BJ (cell line): ENCODE measurements at regions not wholly inside any gene's neighbourhood (a gene's known extent, or its start where the extent isn't known, plus 50 kb on each side); places are given as distances from the start of the nearest gene placed in this dataset.
"Not testable (repeated sequence)": the region's sequence is repeated elsewhere in the genome, so short reads cannot be mapped to it uniquely, and the experiment has no call there.

Experiments used
- CTCF ChIA-PET: fragments of 350-600 bp; formaldehyde crosslinking; extraction: SDS; loops from one replicate; lab custom pipeline; 2021; ENCODE audit warnings: antibody characterized with exemption, inconsistent platforms; lab: Yijun Ruan, JAX
- POLR2A ChIA-PET: fragments of 300-600 bp; sonication (Branson Sonifier 250); formaldehyde crosslinking; extraction: SDS; loops from one replicate; lab custom pipeline; 2021; ENCODE audit warnings: antibody characterized with exemption; lab: Charles Lee
- DNase-seq: peaks from one replicate; pipeline ENCODE4 v3.0.0-alpha.2; 2011; ENCODE audit warnings: low read depth
- H3K27me3 ChIP-seq: 2 replicates; pipeline ENCODE4 v1.6.0; 2011; ENCODE audit warnings: low read length; ENCODE audit not compliant: control insufficient read depth, insufficient read depth
- H3K36me3 ChIP-seq: 2 replicates; pipeline ENCODE4 v1.5.1; 2011; ENCODE audit warnings: low read length; ENCODE audit not compliant: control insufficient read depth, insufficient read depth
- H3K4me3 ChIP-seq: 2 replicates; pipeline ENCODE4 v1.5.1; 2011; ENCODE audit warnings: low read depth, mild to moderate bottlenecking, control low read depth, low read length
- TF ChIP-seq, protein P1 (sequence below): IDR thresholded peaks from 2 replicates; pipeline ENCODE4 v1.5.1; 2011; ENCODE audit warnings: low read depth, mild to moderate bottlenecking, control low read depth, inconsistent platforms, low read length, moderate library complexity; ENCODE audit not compliant: insufficient read depth

- TF ChIP-seq, protein P1, sequence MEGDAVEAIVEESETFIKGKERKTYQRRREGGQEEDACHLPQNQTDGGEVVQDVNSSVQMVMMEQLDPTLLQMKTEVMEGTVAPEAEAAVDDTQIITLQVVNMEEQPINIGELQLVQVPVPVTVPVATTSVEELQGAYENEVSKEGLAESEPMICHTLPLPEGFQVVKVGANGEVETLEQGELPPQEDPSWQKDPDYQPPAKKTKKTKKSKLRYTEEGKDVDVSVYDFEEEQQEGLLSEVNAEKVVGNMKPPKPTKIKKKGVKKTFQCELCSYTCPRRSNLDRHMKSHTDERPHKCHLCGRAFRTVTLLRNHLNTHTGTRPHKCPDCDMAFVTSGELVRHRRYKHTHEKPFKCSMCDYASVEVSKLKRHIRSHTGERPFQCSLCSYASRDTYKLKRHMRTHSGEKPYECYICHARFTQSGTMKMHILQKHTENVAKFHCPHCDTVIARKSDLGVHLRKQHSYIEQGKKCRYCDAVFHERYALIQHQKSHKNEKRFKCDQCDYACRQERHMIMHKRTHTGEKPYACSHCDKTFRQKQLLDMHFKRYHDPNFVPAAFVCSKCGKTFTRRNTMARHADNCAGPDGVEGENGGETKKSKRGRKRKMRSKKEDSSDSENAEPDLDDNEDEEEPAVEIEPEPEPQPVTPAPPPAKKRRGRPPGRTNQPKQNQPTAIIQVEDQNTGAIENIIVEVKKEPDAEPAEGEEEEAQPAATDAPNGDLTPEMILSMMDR, result peak; percentile 65
- Histone ChIP-seq H3K27me3 (no peaks in the 10 kb centered on the region), H3K4me3 (no peak overlapping the region), H3K36me3 (no peaks in the 10 kb centered on the region)
- ChIA-PET POLR2A (interaction anchor here (0.6 kb wide), 2 partner anchors 9 to 159 kb away, joined by 3 read pairs; no protein-coding TSS in a partner anchor), CTCF (interaction anchor here (0.6 to 4.6 kb wide), 34 partner anchors 9 to 472 kb away, joined by 3 to 45 read pairs (median 4); partner anchors contain the start of genes NFKBIA, PPP2R3C and PSMA6)
- peak; percentile 29 for DNase-seq
Measured at GRCh38 chr14:35215110-35215813, 76.9 kb upstream of the PSMA6 start.

DNA sequence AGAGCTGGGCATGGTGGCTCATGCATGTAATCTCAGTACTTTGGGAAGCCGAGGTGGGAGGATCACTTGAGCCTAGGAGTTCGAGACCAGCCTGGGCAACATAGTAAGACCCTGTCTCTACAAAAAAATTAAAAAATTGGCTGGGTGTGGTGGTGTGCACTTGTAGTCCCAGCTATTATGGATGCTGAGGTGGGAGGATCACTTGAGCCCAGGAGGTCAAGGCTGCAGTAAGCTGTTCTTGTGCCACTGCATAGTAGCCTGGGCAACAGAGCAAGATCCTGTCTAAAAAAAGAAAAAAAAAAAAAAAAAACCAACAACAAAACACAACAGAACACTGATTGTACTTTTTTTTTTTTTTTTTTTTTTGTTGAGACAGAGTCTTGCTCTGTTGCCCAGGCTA lies 74.0 kb upstream of the PSMA6 start:
- DNase-seq, H3K4me3 ChIP-seq, H3K36me3 ChIP-seq, H3K27me3 ChIP-seq, POLR2A ChIA-PET: not testable (repeated sequence)
- CTCF ChIA-PET, result interaction anchor here (1.2 kb wide), 1 partner anchor 186 kb away, joined by 3 read pairs; the partner anchor contains the start of gene NFKBIA

- TF ChIP-seq, protein P1, result no peak
- ChIA-PET POLR2A (no interaction called here), CTCF (interaction anchor here (1.2 to 1.4 kb wide), 2 partner anchors 185 to 195 kb away, joined by 3 to 5 read pairs; partner anchors contain the start of gene NFKBIA)
- Histone ChIP-seq H3K36me3 (no peaks in the 10 kb centered on the region), H3K27me3 (no peaks in the 10 kb centered on the region), H3K4me3 (no peak overlapping the region)
- DNase-seq, result no peak
Measured at GRCh38 chr14:35218963-35219362, 73.2 kb upstream of the PSMA6 start.

DNA sequence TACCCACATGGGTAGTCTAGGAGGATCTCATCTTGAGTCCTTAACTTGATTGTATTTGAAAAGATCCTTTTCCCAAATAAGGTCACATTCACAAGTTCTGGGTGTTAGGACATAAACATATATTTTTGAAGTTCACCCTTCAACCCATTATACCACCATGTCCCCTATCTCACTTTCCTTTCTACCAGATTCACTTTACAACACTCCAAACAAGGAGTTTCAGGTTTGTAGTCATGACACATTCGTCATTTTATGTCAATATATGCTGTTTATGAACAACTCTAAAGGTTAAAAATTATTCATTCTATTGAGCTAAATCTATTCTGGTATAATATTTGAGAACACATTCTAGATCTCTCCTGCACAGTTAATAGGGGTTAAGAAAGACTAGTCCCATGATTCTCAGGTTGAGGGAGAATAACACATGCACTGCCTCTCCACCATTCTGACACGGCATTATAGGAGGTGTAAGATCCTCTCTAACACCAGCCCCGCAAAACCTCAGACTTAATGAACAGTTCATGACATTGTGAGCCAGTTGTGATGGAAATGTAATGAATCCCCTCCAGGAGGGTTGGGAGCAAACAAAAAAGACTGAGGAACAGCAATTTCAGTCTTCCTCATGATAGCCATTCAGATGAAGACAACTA lies 72.0 kb upstream of the PSMA6 start:
- no peak overlapping the region for H3K4me3 ChIP-seq
- TF ChIP-seq, protein P1, result no peak
- ChIA-PET POLR2A (no interaction called here), CTCF (interaction anchor here (1.4 kb wide), 1 partner anchor 194 kb away, joined by 5 read pairs; no protein-coding TSS in a partner anchor)
- no peak for DNase-seq
- no peaks in the 10 kb centered on the region for H3K27me3 ChIP-seq
- H3K36me3 ChIP-seq, result no peaks in the 10 kb centered on the region

DNA sequence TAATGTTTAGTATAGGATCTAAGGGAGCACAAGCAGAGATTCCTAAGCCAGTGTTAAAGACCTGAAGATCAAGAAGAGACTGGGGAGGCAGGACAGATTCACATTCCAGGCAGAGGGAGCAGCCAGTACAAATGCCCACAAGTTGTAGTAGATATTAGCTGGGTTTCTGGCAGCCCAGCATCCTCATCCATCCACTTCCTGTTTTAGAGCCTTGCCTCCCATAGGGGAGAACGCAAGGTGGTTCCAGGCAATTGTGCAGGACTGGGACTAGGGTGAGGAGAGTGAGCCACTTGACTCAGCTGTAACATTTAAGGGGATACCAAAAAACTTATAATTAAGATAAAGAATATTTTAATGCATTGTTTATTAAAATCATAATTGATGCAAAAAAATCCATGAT lies 71.3 kb upstream of the PSMA6 start:
- Histone ChIP-seq H3K27me3 (no peaks in the 10 kb centered on the region), H3K4me3 (no peak overlapping the region), H3K36me3 (no peaks in the 10 kb centered on the region)
- POLR2A ChIA-PET, result no interaction called here
- DNase-seq, result no peak
- TF ChIP-seq, protein P1, result no peak
- CTCF ChIA-PET, result no interaction called here
